ENCODE measurements at regions not wholly inside any gene's neighbourhood (a gene's known extent, or its start where the extent isn't known, plus 50 kb on each side); places are given as distances from the start of the nearest gene placed in this dataset.

GRCh38 chr6:164062872-164063271 lies 648.4 kb downstream of the QKI start:
- TF ChIP-seq ZNF239 (CRISPR knock-in tag; IDR thresholded peaks at IDR 0.05) (no peak), CREM (IDR thresholded peaks at IDR 0.05; ENCODE audit: low read depth) (no peak), ZBTB40 (IDR thresholded peaks at IDR 0.05) (no peak), ZBTB40 (CRISPR knock-in tag; IDR thresholded peaks at IDR 0.05) (no peak), FOXP1 (CRISPR knock-in tag; IDR thresholded peaks at IDR 0.05) (no peak), ZNF280B (CRISPR knock-in tag; IDR thresholded peaks at IDR 0.05) (no peak), CBX1 (IDR thresholded peaks at IDR 0.05; ENCODE audit: low read depth) (no peak), JUN (IDR thresholded peaks at IDR 0.05; ENCODE audit: borderline replicate concordance, low read depth, low read length) (no peak), JUN (CRISPR knock-in tag; IDR thresholded peaks at IDR 0.05; ENCODE audit: borderline replicate concordance) (no peak), SMARCC2 (IDR thresholded peaks at IDR 0.05; ENCODE audit: low read depth) (no peak), MAX (CRISPR knock-in tag; IDR thresholded peaks at IDR 0.05) (no peak), SRSF9 (IDR thresholded peaks at IDR 0.05; ENCODE audit: borderline replicate concordance, low read depth, low read length) (no peak), ZBTB5 (IDR thresholded peaks at IDR 0.05) (no peak)
- TF ChIP-seq, protein P1, sequence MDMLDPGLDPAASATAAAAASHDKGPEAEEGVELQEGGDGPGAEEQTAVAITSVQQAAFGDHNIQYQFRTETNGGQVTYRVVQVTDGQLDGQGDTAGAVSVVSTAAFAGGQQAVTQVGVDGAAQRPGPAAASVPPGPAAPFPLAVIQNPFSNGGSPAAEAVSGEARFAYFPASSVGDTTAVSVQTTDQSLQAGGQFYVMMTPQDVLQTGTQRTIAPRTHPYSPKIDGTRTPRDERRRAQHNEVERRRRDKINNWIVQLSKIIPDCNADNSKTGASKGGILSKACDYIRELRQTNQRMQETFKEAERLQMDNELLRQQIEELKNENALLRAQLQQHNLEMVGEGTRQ (CRISPR knock-in tag; IDR thresholded peaks at IDR 0.05): no peak

All from K562 (cell line).